ENCODE measurements at regions not wholly inside any gene's neighbourhood (a gene's known extent, or its start where the extent isn't known, plus 50 kb on each side); places are given as distances from the start of the nearest gene placed in this dataset.
"Not testable (repeated sequence)": the region's sequence is repeated elsewhere in the genome, so short reads cannot be mapped to it uniquely, and the experiment has no call there.

DNA sequence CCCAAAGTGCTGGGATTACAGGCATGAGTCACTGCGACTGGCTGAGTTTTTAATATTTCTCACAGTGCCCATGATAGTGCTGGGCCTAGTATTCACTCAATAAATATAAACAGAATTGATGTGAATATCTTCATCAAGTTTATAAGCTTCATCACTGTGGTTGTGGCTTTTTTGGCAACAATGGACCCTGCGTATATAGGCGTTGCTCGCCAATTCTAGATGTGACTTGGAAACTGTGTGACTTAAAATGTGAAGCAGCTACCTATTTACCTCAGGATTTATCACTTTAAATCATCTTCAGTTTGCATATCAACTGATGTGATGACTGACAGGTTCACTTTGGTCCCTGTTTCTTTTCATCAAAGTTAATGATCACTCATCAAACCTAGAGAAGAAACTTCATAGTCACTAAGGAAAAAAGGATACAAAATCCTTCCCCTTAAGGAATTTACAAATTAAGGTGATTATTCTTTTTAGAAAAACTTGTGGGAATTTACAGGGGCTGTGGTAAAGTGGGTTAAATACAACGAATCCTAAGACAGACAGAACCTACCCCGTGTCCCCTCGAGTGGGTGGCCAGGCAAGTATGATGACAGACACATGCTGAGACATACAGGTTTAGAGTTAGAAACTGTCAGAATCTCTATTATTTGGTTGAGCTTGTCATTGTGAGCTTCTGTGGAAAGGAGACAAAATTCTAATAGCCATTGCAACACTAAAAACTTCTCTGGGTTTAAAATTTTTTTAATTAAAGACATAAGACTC lies 101.3 kb downstream of the AKAP11 start:
- DNase-seq (ENCODE audit: low read depth) = no peak

GRCh38 chr13:42375663-42376062 lies 103.7 kb downstream of the AKAP11 start:
- no peak for DNase-seq (ENCODE audit: low read depth)

DNA sequence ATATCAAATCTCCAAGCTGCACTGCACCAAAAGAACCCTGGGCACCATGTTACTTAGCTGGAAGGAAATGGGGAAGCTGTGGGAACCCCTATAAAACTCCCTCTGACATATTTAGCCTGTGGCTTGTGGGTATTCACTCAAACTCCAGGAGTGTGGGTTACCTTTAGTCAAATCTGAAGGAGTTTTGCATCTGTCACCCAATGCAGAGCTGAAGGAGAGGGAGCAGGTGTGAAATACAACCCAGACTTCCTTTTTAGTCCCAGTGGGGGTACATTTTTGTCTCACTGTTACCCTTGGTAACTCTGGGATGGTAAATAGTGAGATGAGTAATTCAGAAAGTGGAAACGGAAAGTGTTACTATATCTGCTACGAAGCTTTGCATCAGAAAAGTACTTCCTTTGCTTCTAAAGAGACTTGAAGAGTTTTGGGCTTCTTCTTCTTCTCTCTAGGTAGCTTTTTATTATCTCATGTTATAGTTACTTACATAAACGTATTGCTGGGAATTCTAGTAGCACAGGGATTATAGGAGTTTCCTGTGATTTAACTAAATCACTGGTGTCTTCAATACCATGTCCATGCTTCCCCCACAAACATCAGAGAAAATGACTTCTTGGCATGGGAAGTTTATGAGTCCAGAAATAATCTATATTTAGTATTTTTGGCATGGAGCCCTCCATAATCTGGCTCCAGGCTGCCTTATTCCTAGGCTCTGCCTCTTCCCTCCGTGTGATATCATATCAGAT lies 105.9 kb downstream of the AKAP11 start:
- DNase-seq (ENCODE audit: low read depth) = no peak

DNA sequence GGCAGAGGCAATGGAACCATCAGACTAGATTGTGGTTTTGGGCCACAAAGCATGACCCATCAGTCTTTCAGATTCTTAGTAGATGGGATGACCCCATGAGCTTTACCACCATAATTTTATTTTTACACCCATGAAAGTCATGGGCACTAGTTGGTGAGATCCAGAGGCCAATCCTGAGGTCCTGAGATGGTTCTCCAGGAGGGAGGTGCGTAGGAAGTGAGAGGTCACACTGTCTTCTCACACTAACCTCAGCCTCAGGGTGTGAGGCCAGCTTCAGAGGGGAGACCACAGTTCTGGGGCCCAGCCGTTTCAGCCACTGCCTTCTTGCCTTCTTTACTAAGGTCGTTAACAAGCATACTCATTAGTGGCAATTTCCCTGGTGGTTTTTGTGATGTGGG lies 106.4 kb downstream of the AKAP11 start:
- DNase-seq (ENCODE audit: low read depth) = no peak

GRCh38 chr13:42379241-42379640 lies 107.3 kb downstream of the AKAP11 start:
- no peak for DNase-seq (ENCODE audit: low read depth)

- no peak for DNase-seq (ENCODE audit: low read depth)
Measured at GRCh38 chr13:42380420-42381164, 108.6 kb downstream of the AKAP11 start.

DNA sequence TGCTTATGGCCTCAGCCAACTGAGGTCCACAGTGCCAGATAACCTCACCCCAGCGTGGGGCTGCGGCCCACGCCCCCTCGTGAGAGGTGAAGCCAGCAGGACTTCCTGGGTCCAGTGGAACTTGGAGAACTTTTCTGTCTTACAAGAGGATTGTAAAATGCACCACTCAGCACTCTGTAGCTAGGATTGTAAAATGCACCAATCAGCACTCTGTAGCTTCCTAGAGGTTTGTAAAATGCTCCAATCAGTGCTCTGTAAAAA lies 109.1 kb downstream of the AKAP11 start:
- DNase-seq (ENCODE audit: low read depth) = no peak

DNA sequence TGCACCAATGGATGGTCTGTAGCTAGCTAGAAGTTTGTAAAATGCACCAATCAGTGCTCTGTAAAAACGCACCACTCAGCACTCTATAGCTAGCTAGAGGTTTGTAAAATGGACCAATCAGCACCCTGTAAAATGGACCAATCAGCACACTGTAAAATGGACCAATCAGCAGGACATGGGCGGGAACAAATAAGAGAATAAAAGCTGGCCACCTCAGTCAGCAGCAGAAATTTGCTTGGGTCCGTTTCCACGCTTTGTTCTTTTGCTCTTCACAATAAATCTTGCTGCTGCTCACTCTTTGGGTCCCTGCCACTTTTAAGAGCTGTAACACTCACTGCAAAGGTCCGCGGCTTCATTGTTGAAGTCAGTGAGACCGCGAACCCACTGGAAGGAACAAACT lies 109.5 kb downstream of the AKAP11 start:
- not testable (repeated sequence) for DNase-seq (ENCODE audit: low read depth)

DNA sequence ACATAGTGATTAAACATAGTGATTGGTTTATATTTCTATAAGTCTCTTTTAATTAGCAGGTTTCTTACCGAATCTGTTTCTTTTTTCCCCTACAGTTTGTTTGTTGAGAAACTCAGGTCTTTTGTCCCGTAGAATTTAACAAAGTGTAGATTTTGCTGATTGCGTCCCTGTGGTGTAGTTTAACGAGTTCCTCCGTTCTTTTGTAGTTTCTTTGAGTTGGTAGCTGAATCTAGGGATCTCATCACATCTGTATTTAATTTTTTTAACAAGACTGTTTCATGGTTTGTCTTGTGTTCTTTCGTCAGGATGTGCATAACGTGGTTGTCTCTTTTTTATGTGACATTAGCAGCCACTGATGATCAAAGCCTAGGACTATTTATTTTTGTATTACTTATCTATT lies 111.1 kb downstream of the AKAP11 start:
- DNase-seq (ENCODE audit: low read depth) = no peak

DNA sequence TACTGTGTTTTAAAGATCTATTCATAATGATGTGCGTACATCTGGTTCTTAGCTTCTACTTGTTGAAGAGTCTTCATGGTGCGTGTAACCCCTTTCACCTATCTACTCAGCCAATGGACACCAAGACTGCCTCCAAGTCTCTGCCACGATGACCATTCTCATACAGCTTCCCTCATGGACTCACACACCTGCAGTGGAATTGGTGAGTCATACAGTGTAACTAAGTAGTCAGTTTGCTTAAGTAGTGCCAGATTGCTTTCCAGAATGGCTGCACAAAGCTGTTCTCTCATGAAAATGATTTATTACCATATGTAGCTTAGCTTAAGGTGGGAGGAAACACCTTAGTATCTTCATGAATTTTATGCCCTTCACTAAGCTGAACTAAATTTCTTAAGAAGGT lies 112.3 kb downstream of the AKAP11 start:
- DNase-seq (ENCODE audit: low read depth) = no peak

DNA sequence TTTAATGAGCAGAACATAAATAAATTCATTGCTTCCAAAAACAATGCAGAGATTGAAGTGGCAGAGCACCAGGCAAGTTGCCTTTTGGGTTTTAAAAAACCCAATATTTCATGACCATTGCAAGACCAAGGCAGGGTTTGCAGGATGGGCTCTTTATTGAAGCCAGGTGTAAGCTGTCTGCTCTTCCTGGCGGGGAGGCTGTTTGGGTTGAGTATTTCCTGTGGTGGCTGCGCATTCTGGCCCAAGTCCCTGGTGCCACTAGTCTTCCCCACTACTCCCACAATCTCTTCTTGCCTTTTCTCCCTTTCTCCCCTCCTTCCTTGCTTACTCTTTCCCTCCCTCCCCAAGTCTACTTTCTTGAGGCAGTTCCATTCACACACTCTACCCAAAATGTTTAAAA lies 116.4 kb downstream of the AKAP11 start:
- no peak for DNase-seq (ENCODE audit: low read depth)

DNA sequence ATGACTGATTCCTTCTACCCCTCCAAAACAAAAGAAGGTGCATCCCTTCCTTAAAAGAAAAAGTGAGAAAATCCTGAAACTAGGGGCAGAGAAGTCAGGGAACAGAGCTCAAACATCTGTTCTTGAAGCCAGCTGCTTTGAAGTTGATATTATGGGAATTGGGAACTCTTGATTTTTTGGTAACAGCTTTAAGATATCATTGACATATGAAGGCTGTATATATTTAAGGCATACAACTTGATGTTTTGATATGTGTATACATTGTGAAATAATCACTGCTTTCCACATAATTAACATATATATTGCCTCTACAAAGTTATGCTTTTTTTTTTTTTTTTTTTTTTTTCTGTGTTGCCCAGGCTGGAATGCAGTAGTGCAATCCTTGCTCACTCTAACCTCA lies 117.1 kb downstream of the AKAP11 start:
- no peak for DNase-seq (ENCODE audit: low read depth)

- no peak for DNase-seq (ENCODE audit: low read depth)
Measured at GRCh38 chr13:42392180-42392579, 120.2 kb downstream of the AKAP11 start.

DNA sequence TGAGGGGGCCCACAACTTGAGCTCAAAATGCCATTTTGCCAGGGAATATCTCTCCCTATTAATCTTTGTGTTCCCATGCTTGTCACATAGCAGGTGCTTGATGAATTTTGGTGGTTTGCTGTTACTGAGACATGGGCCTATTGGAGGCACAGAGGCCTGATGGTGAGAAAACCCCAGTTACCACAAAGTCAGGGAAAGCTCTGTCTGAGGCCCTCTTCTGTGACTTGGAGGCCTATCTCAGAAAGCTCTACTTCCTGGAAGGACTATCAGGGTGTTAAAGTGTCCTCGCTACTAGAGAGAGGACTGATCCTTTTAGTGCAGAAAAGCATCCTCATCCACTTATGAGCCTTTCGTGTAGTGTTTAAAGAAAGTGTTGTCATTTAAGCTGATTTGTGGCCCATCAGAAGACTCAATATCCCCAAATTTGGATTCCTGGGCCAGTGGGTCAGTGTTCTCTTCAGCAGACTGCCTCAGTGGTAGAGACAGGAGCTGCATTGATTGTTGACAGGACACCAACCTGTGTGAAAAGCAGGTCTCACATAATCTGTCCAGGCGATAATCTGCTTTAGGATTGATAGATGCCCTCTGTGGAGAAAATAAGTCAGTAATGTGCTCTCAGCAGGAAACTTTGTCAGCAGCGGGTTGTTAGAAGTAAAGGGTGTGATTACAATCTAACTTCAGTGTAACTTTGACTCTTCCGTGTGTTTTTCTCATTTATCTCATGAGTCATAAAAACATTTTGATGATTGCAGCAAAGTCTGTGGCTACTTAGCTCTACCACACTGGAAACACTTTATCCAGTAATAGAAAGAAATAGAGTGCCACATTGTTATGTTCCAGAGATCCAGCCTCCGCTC lies 121.0 kb downstream of the AKAP11 start:
- no peak for DNase-seq (ENCODE audit: low read depth)

- no peak for DNase-seq (ENCODE audit: low read depth)
Measured at GRCh38 chr13:42393573-42394360, 121.8 kb downstream of the AKAP11 start.

- no peak for DNase-seq (ENCODE audit: low read depth)
Measured at GRCh38 chr13:42394361-42394708, 122.4 kb downstream of the AKAP11 start.

DNA sequence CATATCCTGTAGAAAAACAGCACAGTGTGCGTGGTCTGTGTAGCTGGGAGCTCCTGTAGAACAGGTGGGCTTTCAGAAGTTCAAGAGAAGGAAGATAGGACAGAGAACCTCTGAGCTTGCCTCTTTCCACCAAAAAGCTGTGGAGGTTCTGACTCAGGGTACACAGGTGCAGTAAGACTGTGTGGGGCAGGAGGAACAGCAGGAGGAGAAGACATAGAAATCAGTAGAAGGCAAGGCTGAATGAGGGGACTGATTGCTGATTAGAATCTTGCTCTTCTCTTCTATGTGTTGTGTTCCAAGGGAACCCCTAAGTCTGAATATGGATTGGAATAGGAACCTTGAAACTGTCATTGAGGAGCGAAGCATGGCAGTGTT lies 122.7 kb downstream of the AKAP11 start:
- DNase-seq (ENCODE audit: low read depth) = no peak

- no peak for DNase-seq (ENCODE audit: low read depth)
Measured at GRCh38 chr13:42395086-42395821, 123.3 kb downstream of the AKAP11 start.

GRCh38 chr13:42396501-42396900 lies 124.5 kb downstream of the AKAP11 start:
- DNase-seq (ENCODE audit: low read depth) = no peak

DNA sequence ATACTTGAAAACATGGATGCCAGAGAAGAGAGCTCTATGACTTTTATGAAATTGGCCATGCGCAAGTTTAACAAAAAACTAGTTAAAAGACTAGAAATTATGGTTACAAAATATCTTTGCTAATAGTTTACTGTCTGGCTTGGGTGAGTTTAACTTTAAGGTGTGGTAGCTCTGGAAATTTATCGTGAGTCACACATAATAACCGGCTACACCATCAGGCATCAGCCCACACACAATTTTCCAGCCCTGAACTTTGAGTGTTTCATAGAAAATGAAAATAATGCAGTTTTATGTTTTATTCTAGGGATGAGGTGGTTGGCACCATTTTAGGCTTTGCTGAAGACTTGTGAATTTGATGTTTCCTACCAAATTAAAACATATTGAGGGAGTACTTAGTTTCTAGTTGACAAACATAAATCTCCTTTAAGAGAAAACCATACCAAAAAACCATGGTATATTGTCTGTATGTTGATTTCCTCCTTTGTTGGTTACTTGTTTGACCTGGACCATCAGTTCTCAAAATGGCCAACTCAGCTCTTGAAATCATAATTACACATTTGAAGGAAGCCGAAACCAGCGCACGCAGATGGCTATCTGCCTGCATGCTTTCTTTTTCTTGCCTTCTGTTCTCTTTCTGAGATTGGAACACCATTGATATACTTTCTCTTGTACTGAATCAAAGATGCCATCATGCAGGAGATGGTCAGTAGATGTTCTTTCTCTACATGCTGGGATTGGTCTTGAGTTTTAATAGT lies 125.1 kb downstream of the AKAP11 start:
- no peak for DNase-seq (ENCODE audit: low read depth)
